ENCODE measurements at regions not wholly inside any gene's neighbourhood (a gene's known extent, or its start where the extent isn't known, plus 50 kb on each side); places are given as distances from the start of the nearest gene placed in this dataset.

DNA sequence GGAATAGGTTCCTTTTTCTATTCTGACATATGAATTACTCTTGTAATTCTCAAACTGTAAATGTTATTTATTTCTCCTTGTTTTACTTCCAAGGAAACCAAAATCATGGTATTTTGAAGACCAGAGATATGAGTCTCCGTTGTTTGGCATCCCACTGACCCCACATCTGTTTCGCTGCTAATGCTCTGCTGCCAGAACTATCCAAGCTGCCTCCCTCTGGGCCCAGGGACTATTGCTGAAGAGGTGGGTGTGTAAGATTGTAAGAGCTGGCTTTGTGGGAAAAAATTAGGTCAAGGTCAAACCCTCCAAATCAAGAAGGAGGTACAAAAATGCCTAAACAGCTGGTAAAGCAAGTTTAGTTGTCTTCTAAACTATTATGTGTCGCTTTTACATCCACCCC, 129.4 kb upstream of the MYO10 start:
- TF ChIP-seq, protein P1, sequence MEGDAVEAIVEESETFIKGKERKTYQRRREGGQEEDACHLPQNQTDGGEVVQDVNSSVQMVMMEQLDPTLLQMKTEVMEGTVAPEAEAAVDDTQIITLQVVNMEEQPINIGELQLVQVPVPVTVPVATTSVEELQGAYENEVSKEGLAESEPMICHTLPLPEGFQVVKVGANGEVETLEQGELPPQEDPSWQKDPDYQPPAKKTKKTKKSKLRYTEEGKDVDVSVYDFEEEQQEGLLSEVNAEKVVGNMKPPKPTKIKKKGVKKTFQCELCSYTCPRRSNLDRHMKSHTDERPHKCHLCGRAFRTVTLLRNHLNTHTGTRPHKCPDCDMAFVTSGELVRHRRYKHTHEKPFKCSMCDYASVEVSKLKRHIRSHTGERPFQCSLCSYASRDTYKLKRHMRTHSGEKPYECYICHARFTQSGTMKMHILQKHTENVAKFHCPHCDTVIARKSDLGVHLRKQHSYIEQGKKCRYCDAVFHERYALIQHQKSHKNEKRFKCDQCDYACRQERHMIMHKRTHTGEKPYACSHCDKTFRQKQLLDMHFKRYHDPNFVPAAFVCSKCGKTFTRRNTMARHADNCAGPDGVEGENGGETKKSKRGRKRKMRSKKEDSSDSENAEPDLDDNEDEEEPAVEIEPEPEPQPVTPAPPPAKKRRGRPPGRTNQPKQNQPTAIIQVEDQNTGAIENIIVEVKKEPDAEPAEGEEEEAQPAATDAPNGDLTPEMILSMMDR (conservative IDR thresholded peaks at IDR 0.05; ENCODE audit: low read depth in 2 of 2): no peak
- TF ChIP-seq EZH2 (IDR thresholded peaks at IDR 0.05; ENCODE audit: low read depth, unreplicated experiment): no peak
